T-helper 1 cell treated with Interleukin-12 subunit alpha and Interleukin-12 subunit beta and Interleukin-4 antibody, amounts not matched to agents 30 μg/mL and 1 μg/mL, for 36 hours (primary cell): ENCODE measurements at regions not wholly inside any gene's neighbourhood (a gene's known extent, or its start where the extent isn't known, plus 50 kb on each side); places are given as distances from the start of the nearest gene placed in this dataset.
"Not testable (repeated sequence)": the region's sequence is repeated elsewhere in the genome, so short reads cannot be mapped to it uniquely, and the experiment has no call there.

ENCODE experiments used
- H3K27ac Mint-ChIP-seq: one replicate; pipeline ENCODE4 v1.8.0; 2021; ENCODE audit warnings: mild to moderate bottlenecking, mixed read lengths
- H3K27me3 Mint-ChIP-seq: one replicate; pipeline ENCODE4 v1.8.0; 2021; ENCODE audit warnings: low read depth, mixed read lengths
- H3K36me3 Mint-ChIP-seq: one replicate; pipeline ENCODE4 v1.8.0; 2021; ENCODE audit warnings: low read depth, mixed read lengths
- H3K4me1 Mint-ChIP-seq: one replicate; pipeline ENCODE4 v1.8.0; 2021; ENCODE audit warnings: low read depth, mixed read lengths
- H3K4me3 Mint-ChIP-seq: one replicate; pipeline ENCODE4 v1.8.0; 2021; ENCODE audit warnings: mild to moderate bottlenecking, moderate library complexity, mixed read lengths
- H3K9me3 Mint-ChIP-seq: one replicate; pipeline ENCODE4 v1.8.0; 2021; ENCODE audit warnings: mixed read lengths

GRCh38 chr7:106571563-106571962 lies 89.4 kb downstream of the CCDC71L start:
- Mint-ChIP-seq H3K4me1 (peaks cover 3% of the 10 kb centered on the region), H3K27me3 (no peaks in the 10 kb centered on the region), H3K27ac (no peak overlapping the region), H3K9me3 (no peaks in the 10 kb centered on the region), H3K4me3 (no peak overlapping the region), H3K36me3 (no peaks in the 10 kb centered on the region)

GRCh38 chr7:106570948-106571418 lies 90.0 kb downstream of the CCDC71L start:
- H3K27me3 Mint-ChIP-seq: no peaks in the 10 kb centered on the region
- no peaks in the 10 kb centered on the region for H3K9me3 Mint-ChIP-seq
- H3K27ac Mint-ChIP-seq: no peak overlapping the region
- no peak overlapping the region for H3K4me3 Mint-ChIP-seq
- peaks cover 3% of the 10 kb centered on the region for H3K4me1 Mint-ChIP-seq
- H3K36me3 Mint-ChIP-seq: no peaks in the 10 kb centered on the region

- no peaks in the 10 kb centered on the region for H3K9me3 Mint-ChIP-seq
- no peaks in the 10 kb centered on the region for H3K27me3 Mint-ChIP-seq
- H3K27ac Mint-ChIP-seq: no peak overlapping the region
- no peak overlapping the region for H3K4me3 Mint-ChIP-seq
- no peaks in the 10 kb centered on the region for H3K36me3 Mint-ChIP-seq
- peaks cover 3% of the 10 kb centered on the region for H3K4me1 Mint-ChIP-seq
Measured at GRCh38 chr7:106570146-106570545, 90.8 kb downstream of the CCDC71L start.

GRCh38 chr7:106569500-106569929 lies 91.4 kb downstream of the CCDC71L start:
- Mint-ChIP-seq H3K9me3 (no peaks in the 10 kb centered on the region), H3K27ac (no peak overlapping the region), H3K4me1 (peaks cover 3% of the 10 kb centered on the region), H3K36me3 (no peaks in the 10 kb centered on the region), H3K4me3 (no peak overlapping the region), H3K27me3 (peaks cover under 1% of the 10 kb centered on the region)

GRCh38 chr7:106568680-106569499 lies 92.1 kb downstream of the CCDC71L start:
- no peak overlapping the region for H3K27ac Mint-ChIP-seq
- no peak overlapping the region for H3K4me3 Mint-ChIP-seq
- peaks cover 4% of the 10 kb centered on the region for H3K27me3 Mint-ChIP-seq
- no peaks in the 10 kb centered on the region for H3K9me3 Mint-ChIP-seq
- H3K4me1 Mint-ChIP-seq: peaks cover 3% of the 10 kb centered on the region
- H3K36me3 Mint-ChIP-seq: no peaks in the 10 kb centered on the region

- Mint-ChIP-seq H3K4me3 (no peak overlapping the region), H3K9me3 (no peaks in the 10 kb centered on the region), H3K27me3 (peaks cover 4% of the 10 kb centered on the region), H3K27ac (no peak overlapping the region), H3K4me1 (peaks cover 3% of the 10 kb centered on the region), H3K36me3 (no peaks in the 10 kb centered on the region)
Measured at GRCh38 chr7:106568002-106568679, 92.8 kb downstream of the CCDC71L start.

GRCh38 chr7:106567204-106568001 lies 93.6 kb downstream of the CCDC71L start:
- H3K27me3 Mint-ChIP-seq, H3K4me3 Mint-ChIP-seq, H3K27ac Mint-ChIP-seq, H3K4me1 Mint-ChIP-seq, H3K9me3 Mint-ChIP-seq, H3K36me3 Mint-ChIP-seq: not testable (repeated sequence)

- Mint-ChIP-seq H3K9me3 (no peaks in the 10 kb centered on the region), H3K36me3 (no peaks in the 10 kb centered on the region), H3K4me3 (no peak overlapping the region), H3K27ac (no peak overlapping the region), H3K4me1 (peaks cover 3% of the 10 kb centered on the region), H3K27me3 (peaks cover 4% of the 10 kb centered on the region)
Measured at GRCh38 chr7:106566672-106567071, 94.3 kb downstream of the CCDC71L start.

GRCh38 chr7:106566196-106566595 lies 94.8 kb downstream of the CCDC71L start:
- Mint-ChIP-seq H3K27ac (no peak overlapping the region), H3K4me1 (peaks cover 3% of the 10 kb centered on the region), H3K36me3 (no peaks in the 10 kb centered on the region), H3K9me3 (no peaks in the 10 kb centered on the region), H3K27me3 (peaks cover 4% of the 10 kb centered on the region), H3K4me3 (no peak overlapping the region)

GRCh38 chr7:106565428-106565827 lies 95.5 kb downstream of the CCDC71L start:
- Mint-ChIP-seq H3K27ac (no peak overlapping the region), H3K36me3 (no peaks in the 10 kb centered on the region), H3K9me3 (no peaks in the 10 kb centered on the region), H3K27me3 (peaks cover 4% of the 10 kb centered on the region), H3K4me1 (peaks cover 3% of the 10 kb centered on the region), H3K4me3 (no peak overlapping the region)

GRCh38 chr7:106563466-106564150 lies 97.3 kb downstream of the CCDC71L start:
- H3K27me3 Mint-ChIP-seq: peaks cover 4% of the 10 kb centered on the region
- peaks cover 5% of the 10 kb centered on the region for H3K9me3 Mint-ChIP-seq
- no peak overlapping the region for H3K27ac Mint-ChIP-seq
- peaks cover 1% of the 10 kb centered on the region for H3K4me1 Mint-ChIP-seq
- no peak overlapping the region for H3K4me3 Mint-ChIP-seq
- H3K36me3 Mint-ChIP-seq: no peaks in the 10 kb centered on the region

- Mint-ChIP-seq H3K27me3 (peaks cover 4% of the 10 kb centered on the region), H3K36me3 (no peaks in the 10 kb centered on the region), H3K4me1 (no peaks in the 10 kb centered on the region), H3K9me3 (peaks cover 5% of the 10 kb centered on the region), H3K27ac (no peak overlapping the region), H3K4me3 (no peak overlapping the region)
Measured at GRCh38 chr7:106562711-106563366, 98.1 kb downstream of the CCDC71L start.

- no peak overlapping the region for H3K27ac Mint-ChIP-seq
- H3K9me3 Mint-ChIP-seq: peaks cover 5% of the 10 kb centered on the region
- peaks cover 11% of the 10 kb centered on the region for H3K27me3 Mint-ChIP-seq
- no peak overlapping the region for H3K4me3 Mint-ChIP-seq
- H3K4me1 Mint-ChIP-seq: no peaks in the 10 kb centered on the region
- no peaks in the 10 kb centered on the region for H3K36me3 Mint-ChIP-seq
Measured at GRCh38 chr7:106561666-106562411, 99.1 kb downstream of the CCDC71L start.
